ENCODE measurements at regions not wholly inside any gene's neighbourhood (a gene's known extent, or its start where the extent isn't known, plus 50 kb on each side); places are given as distances from the start of the nearest gene placed in this dataset.

DNA sequence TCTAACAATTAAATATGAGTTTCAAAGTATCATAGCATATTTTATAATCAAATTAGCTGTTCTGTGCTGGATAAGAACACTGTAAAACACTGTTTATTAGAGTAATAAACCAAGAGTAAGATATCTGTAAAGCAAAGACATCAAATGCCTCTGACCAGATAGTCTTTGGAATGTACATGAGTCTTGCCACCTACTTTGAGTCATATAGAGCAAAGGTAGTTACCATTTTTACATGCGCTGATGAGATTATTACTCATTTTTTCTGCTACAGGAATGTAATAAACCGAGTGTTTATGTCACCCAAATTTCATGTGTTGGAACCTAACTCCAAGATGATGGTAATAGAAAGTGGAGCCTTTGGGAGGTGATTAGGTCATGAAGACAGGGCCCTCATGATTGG, 654.5 kb downstream of the CETN3 start:
- no peak for DNase-seq
- Histone ChIP-seq H4K20me1 (ENCODE audit: insufficient read depth, low read length) (no peaks in the 10 kb centered on the region), H3K14ac (replicated peaks; ENCODE audit: low read depth, low read length) (no peak overlapping the region), H3K27me3 (ENCODE audit: control insufficient read depth, insufficient read depth, low read length) (no peaks in the 10 kb centered on the region), H2AFZ (replicated peaks; ENCODE audit: low read length, poor library complexity) (no peak overlapping the region), H4K91ac (ENCODE audit: insufficient read depth, low read depth, low read length) (no peak overlapping the region), H3K79me1 (ENCODE audit: low read depth in 1 of 2, low read length in 2 of 2) (no peaks in the 10 kb centered on the region), H2AK9ac (replicated peaks; ENCODE audit: low read depth, low read length, poor library complexity) (no peak overlapping the region), H2BK20ac (ENCODE audit: low read depth, low read length) (no peak overlapping the region), H3K4me3 (ENCODE audit: insufficient read depth, low read depth, low read length) (no peak overlapping the region), H2BK15ac (ENCODE audit: low read depth, low read length) (no peak overlapping the region), H3K9ac (ENCODE audit: low read depth, low read length) (no peak overlapping the region), H3K4me1 (ENCODE audit: control insufficient read depth, insufficient read depth, low read length) (no peaks in the 10 kb centered on the region), H3K9me3 (ENCODE audit: control insufficient read depth, insufficient read depth, low read length) (peaks cover 2% of the 10 kb centered on the region; the same call in 1 of the 2 replicates), H3K4me2 (ENCODE audit: low read depth, low read length) (no peak overlapping the region), H3K36me3 (ENCODE audit: control insufficient read depth, insufficient read depth, low read length) (no peaks in the 10 kb centered on the region), H2AK5ac (ENCODE audit: low read depth, low read length) (no peak overlapping the region), H4K5ac (ENCODE audit: low read depth, low read length) (no peak overlapping the region), H3K18ac (ENCODE audit: low read depth, low read length) (no peak overlapping the region), H3K9me1 (ENCODE audit: insufficient read depth, low read length) (no peaks in the 10 kb centered on the region), H3K27ac (ENCODE audit: insufficient read depth, low read length) (no peak overlapping the region), H3K56ac (ENCODE audit: extremely low read depth, insufficient read depth, low read length) (no peak overlapping the region), H3K4ac (ENCODE audit: low read depth, low read length) (no peak overlapping the region), H4K8ac (ENCODE audit: low read depth in 2 of 2, low read length in 2 of 2) (no peak overlapping the region), H2BK5ac (ENCODE audit: low read depth, low read length, poor library complexity, severe bottlenecking) (no peak overlapping the region), H2BK120ac (ENCODE audit: low read depth, low read length) (no peak overlapping the region), H3K23ac (ENCODE audit: low read depth, low read length) (no peak overlapping the region)
- intact Hi-C loops (cut with micrococcal nuclease) (no loop called here), dilution Hi-C loops (cut with HindIII; ENCODE audit: low sequenced_read_pairs, unreplicated experiment) (no loop called here), in situ Hi-C loops (cut with MboI; ENCODE audit: low sequenced_read_pairs) (no loop called here)
- no CpG with 5 or more reads among the region's 2 CpGs for WGBS, 2 experiments (ENCODE audit: extremely low coverage in 2 of 2, insufficient read length in 1 of 2)
- no peak for ATAC-seq (ENCODE audit: low read depth)
- CTCF ChIA-PET: no interaction called here
- BruUV-seq (replicated peaks): no TSS peak
- POLR2A ChIA-PET (ENCODE audit: unreplicated experiment): no interaction called here
- TF ChIP-seq, protein P1, sequence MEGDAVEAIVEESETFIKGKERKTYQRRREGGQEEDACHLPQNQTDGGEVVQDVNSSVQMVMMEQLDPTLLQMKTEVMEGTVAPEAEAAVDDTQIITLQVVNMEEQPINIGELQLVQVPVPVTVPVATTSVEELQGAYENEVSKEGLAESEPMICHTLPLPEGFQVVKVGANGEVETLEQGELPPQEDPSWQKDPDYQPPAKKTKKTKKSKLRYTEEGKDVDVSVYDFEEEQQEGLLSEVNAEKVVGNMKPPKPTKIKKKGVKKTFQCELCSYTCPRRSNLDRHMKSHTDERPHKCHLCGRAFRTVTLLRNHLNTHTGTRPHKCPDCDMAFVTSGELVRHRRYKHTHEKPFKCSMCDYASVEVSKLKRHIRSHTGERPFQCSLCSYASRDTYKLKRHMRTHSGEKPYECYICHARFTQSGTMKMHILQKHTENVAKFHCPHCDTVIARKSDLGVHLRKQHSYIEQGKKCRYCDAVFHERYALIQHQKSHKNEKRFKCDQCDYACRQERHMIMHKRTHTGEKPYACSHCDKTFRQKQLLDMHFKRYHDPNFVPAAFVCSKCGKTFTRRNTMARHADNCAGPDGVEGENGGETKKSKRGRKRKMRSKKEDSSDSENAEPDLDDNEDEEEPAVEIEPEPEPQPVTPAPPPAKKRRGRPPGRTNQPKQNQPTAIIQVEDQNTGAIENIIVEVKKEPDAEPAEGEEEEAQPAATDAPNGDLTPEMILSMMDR (conservative IDR thresholded peaks at IDR 0.05; ENCODE audit: low read depth, low read length): no peak
- no peak for TF ChIP-seq CHD1 (IDR thresholded peaks at IDR 0.05; ENCODE audit: low read depth, low read length)
- TF ChIP-seq RCOR1 (IDR thresholded peaks at IDR 0.05; ENCODE audit: insufficient replicate concordance, low read length): no peak
- no peak for TF ChIP-seq POLR2A (IDR thresholded peaks at IDR 0.05; ENCODE audit: low read depth, low read length)
- TF ChIP-seq MAZ (IDR thresholded peaks at IDR 0.05; ENCODE audit: borderline replicate concordance, low read depth, low read length): no peak
- TF ChIP-seq MAFK (IDR thresholded peaks at IDR 0.05; ENCODE audit: low read depth, low read length): no peak
